GM06990 (cell line): ENCODE measurements at regions not wholly inside any gene's neighbourhood (a gene's known extent, or its start where the extent isn't known, plus 50 kb on each side); places are given as distances from the start of the nearest gene placed in this dataset.

Experiments
- DNase-seq: peaks from one replicate; pipeline ENCODE4 v3.0.0-alpha.2; 2011; ENCODE audit not compliant: insufficient read length; ENCODE audit errors: extremely low read depth
- H3K27me3 ChIP-seq: replicated peaks from 2 replicates; pipeline ENCODE4 v1.6.0; 2011; ENCODE audit warnings: low read length; ENCODE audit not compliant: control insufficient read depth, insufficient read depth
- H3K36me3 ChIP-seq: 2 replicates; pipeline ENCODE4 v1.5.1; 2011; ENCODE audit warnings: low read length; ENCODE audit not compliant: control insufficient read depth, insufficient read depth
- H3K4me3 ChIP-seq: replicated peaks from 2 replicates; pipeline ENCODE4 v1.5.1; 2011; ENCODE audit warnings: low read depth, mild to moderate bottlenecking, control low read depth, low read length
- CTCF ChIP-seq: IDR thresholded peaks from 2 replicates; pipeline ENCODE4 v1.5.1; 2011; ENCODE audit warnings: low read length, control low read depth, mild to moderate bottlenecking, inconsistent platforms; ENCODE audit not compliant: insufficient read depth, poor library complexity, severe bottlenecking

- no peak for TF ChIP-seq CTCF
- no peak overlapping the region for H3K4me3 ChIP-seq
- DNase-seq: no peak
- peaks cover 2% of the 10 kb centered on the region for H3K27me3 ChIP-seq
- H3K36me3 ChIP-seq: no peaks in the 10 kb centered on the region
These were observed 242.1 kb upstream of the C2CD4B start for GRCh38 chr15:62407216-62407615.

GRCh38 chr15:62407962-62408361 is 242.9 kb upstream of the C2CD4B start:
- no peak overlapping the region for H3K4me3 ChIP-seq
- DNase-seq: no peak
- no peaks in the 10 kb centered on the region for H3K36me3 ChIP-seq
- no peak for TF ChIP-seq CTCF
- peaks cover 2% of the 10 kb centered on the region for H3K27me3 ChIP-seq

- TF ChIP-seq CTCF: no peak
- no peak overlapping the region for H3K4me3 ChIP-seq
- peaks cover 2% of the 10 kb centered on the region for H3K27me3 ChIP-seq
- H3K36me3 ChIP-seq: no peaks in the 10 kb centered on the region
- DNase-seq: no peak
These were observed 244.4 kb upstream of the C2CD4B start for GRCh38 chr15:62409466-62409865.

- no peak for TF ChIP-seq CTCF
- no peak for DNase-seq
- H3K27me3 ChIP-seq: peaks cover 2% of the 10 kb centered on the region
- no peak overlapping the region for H3K4me3 ChIP-seq
- H3K36me3 ChIP-seq: no peaks in the 10 kb centered on the region
These were observed 247.6 kb upstream of the C2CD4B start for GRCh38 chr15:62412686-62413085.

- H3K27me3 ChIP-seq: peaks cover 2% of the 10 kb centered on the region
- H3K36me3 ChIP-seq: no peaks in the 10 kb centered on the region
- no peak for TF ChIP-seq CTCF
- DNase-seq: no peak
- H3K4me3 ChIP-seq: no peak overlapping the region
These were observed 248.1 kb upstream of the C2CD4B start for GRCh38 chr15:62413153-62413552.

GRCh38 chr15:62413786-62414185 is 248.7 kb upstream of the C2CD4B start:
- no peak for DNase-seq
- no peak for TF ChIP-seq CTCF
- H3K36me3 ChIP-seq: no peaks in the 10 kb centered on the region
- H3K27me3 ChIP-seq: peaks cover 2% of the 10 kb centered on the region
- H3K4me3 ChIP-seq: no peak overlapping the region
